Kidney epithelial cell (primary cell): ENCODE measurements at regions not wholly inside any gene's neighbourhood (a gene's known extent, or its start where the extent isn't known, plus 50 kb on each side); places are given as distances from the start of the nearest gene placed in this dataset.

Experiments used
- DNase-seq: peaks from one replicate; pipeline ENCODE4 v3.0.0-alpha.2; 2010; ENCODE audit warnings: low read depth
- H3K27me3 ChIP-seq: 2 replicates; pipeline ENCODE4 v1.6.0; 2011; ENCODE audit warnings: low read length; ENCODE audit not compliant: control insufficient read depth, insufficient read depth
- H3K36me3 ChIP-seq: 2 replicates; pipeline ENCODE4 v1.5.1; 2011; ENCODE audit warnings: low read length; ENCODE audit not compliant: control insufficient read depth, insufficient read depth
- H3K4me3 ChIP-seq: 2 replicates; pipeline ENCODE4 v1.5.1; 2011; ENCODE audit warnings: low read depth, mild to moderate bottlenecking, control low read depth, low read length
- TF ChIP-seq, protein P1 (sequence below): IDR thresholded peaks from 2 replicates; pipeline ENCODE4 v1.5.1; 2011; ENCODE audit warnings: mild to moderate bottlenecking, moderate library complexity, low read length, control low read depth, inconsistent platforms; ENCODE audit not compliant: insufficient read depth, poor library complexity, severe bottlenecking

DNA sequence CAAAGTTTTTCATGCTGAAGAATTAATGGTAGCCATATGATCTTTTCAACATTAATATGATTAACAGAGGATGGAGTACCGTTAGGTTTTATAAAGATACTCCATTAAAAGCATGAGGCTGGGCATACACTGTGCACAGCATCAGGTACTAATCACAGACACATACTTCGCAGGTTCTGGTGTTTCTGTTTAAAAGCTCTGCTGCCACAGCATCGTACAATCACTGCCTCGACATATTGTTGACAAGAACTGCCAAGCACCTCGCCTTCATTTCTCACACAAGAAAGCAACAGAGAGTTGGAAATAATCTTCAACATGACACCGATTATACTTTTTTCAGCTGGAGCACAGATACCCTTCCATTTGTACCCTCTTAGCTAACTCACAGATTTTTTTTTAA, 753.4 kb upstream of the FAM241A start:
- Histone ChIP-seq H3K36me3 (no peaks in the 10 kb centered on the region), H3K27me3 (no peaks in the 10 kb centered on the region), H3K4me3 (no peak overlapping the region)
- TF ChIP-seq, protein P1, sequence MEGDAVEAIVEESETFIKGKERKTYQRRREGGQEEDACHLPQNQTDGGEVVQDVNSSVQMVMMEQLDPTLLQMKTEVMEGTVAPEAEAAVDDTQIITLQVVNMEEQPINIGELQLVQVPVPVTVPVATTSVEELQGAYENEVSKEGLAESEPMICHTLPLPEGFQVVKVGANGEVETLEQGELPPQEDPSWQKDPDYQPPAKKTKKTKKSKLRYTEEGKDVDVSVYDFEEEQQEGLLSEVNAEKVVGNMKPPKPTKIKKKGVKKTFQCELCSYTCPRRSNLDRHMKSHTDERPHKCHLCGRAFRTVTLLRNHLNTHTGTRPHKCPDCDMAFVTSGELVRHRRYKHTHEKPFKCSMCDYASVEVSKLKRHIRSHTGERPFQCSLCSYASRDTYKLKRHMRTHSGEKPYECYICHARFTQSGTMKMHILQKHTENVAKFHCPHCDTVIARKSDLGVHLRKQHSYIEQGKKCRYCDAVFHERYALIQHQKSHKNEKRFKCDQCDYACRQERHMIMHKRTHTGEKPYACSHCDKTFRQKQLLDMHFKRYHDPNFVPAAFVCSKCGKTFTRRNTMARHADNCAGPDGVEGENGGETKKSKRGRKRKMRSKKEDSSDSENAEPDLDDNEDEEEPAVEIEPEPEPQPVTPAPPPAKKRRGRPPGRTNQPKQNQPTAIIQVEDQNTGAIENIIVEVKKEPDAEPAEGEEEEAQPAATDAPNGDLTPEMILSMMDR: no peak
- no peak for DNase-seq

DNA sequence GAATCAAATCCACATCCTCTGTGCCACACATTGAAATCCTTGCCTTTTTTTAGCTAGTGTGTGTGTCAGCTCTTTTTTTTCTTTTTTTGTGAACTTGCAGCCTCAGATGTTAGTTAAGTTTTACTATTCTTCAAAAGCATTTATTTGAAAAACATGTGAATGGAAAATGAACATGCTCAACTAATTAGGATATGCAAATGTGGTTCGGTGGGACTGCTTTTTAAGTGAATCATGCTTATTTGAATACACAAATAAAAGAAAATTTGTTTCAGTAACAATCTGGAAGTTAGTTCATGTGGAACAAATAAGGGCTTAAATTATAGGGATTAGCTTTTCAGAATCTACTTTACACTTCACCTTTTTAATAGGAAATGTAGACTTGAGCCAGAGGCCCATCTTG, 751.5 kb upstream of the FAM241A start:
- no peaks in the 10 kb centered on the region for H3K27me3 ChIP-seq
- no peak for DNase-seq
- no peaks in the 10 kb centered on the region for H3K36me3 ChIP-seq
- TF ChIP-seq, protein P1: no peak
- H3K4me3 ChIP-seq: no peak overlapping the region

DNA sequence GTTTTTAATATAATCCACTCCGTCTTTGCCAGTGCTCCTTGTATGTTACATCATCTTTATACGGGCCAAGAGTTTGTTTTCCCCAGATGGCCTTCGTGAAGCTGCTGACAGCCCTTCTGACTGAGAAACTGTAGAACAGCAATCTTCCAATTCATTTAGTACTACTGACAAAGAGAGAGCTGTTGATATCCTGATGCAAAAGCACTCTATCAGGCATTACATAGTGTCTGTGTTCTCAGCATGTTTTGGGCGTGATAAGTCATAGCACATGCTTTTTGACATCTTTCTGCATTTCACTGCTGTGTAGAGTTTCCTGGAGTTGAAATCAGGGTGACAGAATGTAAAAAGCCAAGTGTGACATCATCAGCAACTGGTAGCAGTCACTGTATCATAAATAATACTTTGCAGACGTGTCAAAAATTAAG, 746.3 kb upstream of the FAM241A start:
- Histone ChIP-seq H3K36me3 (no peaks in the 10 kb centered on the region), H3K4me3 (no peak overlapping the region), H3K27me3 (no peaks in the 10 kb centered on the region)
- TF ChIP-seq, protein P1: no peak
- DNase-seq: no peak

DNA sequence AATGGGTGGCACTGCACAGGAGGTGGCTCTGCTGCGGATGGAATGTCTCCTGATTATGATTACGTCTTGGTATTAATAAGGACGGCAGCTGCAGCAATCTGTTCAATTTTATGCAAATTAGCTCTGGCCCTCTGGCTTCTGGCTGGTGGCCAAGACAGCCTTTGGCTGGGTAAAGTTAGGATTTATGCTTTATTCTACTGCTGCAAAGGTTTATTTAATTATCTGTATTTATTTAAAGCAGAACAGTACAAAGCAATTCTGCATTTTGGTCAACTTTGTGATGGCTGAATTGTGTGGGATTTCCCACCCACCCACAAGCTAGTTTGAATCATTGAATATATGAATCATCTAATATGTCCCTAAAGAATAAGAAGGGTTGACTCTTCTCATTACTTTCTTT, 745.6 kb upstream of the FAM241A start:
- no peak for DNase-seq
- TF ChIP-seq, protein P1: no peak
- H3K36me3 ChIP-seq: no peaks in the 10 kb centered on the region
- H3K27me3 ChIP-seq: no peaks in the 10 kb centered on the region
- no peak overlapping the region for H3K4me3 ChIP-seq

DNA sequence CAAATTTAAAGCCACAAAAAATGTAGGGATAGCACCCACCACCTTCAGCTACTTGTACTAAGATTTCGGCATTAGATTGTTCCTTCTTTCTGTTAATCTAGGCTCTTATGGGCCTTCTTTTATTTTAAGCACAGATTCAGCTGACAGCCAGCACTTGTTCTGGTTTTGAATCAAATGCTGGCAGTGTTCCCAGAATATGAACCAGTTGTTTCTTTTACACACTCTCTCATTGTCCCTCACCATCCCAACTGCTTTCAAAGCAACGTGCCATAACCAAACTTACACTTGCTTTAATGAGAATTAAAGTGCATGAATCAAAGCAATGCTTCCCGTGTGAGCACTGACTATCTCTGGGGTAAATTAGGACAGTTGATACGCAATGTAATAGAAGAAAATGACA, 744.5 kb upstream of the FAM241A start:
- TF ChIP-seq, protein P1: no peak
- no peaks in the 10 kb centered on the region for H3K36me3 ChIP-seq
- DNase-seq: peak; percentile 7
- no peaks in the 10 kb centered on the region for H3K27me3 ChIP-seq
- no peak overlapping the region for H3K4me3 ChIP-seq

DNA sequence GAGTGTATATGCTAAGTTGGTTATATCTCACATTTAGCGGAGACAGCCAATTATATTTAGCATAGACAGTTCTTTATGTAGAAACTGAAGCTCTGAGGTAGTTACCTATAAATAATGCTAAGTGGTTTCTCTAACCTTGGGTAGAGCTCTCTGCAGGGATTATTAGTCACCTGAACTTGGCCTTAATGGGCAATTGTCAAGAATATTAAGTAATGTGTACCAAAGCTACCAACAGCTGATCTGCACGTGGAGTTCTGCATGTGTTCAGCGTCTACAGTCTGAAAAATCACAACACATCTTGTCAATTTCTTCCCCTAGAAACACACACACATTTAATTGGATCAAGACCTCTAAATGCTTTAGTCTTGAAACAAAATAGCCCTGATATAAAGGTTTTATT, 740.6 kb upstream of the FAM241A start:
- no peak overlapping the region for H3K4me3 ChIP-seq
- no peaks in the 10 kb centered on the region for H3K27me3 ChIP-seq
- no peaks in the 10 kb centered on the region for H3K36me3 ChIP-seq
- DNase-seq: no peak
- TF ChIP-seq, protein P1: no peak
